IPS-20b (cell line): ENCODE measurements at regions not wholly inside any gene's neighbourhood (a gene's known extent, or its start where the extent isn't known, plus 50 kb on each side); places are given as distances from the start of the nearest gene placed in this dataset.

Experiments
- H3K27ac ChIP-seq: one replicate; pipeline ENCODE4 v1.5.1; 2013; ENCODE audit warnings: low read length
- H3K27me3 ChIP-seq: 2 replicates; pipeline ENCODE4 v1.6.1; 2013; ENCODE audit warnings: mild to moderate bottlenecking, low read length, inconsistent platforms; ENCODE audit not compliant: insufficient read depth
- H3K36me3 ChIP-seq: 2 replicates; pipeline ENCODE4 v1.6.1; 2013; ENCODE audit warnings: low read depth, mild to moderate bottlenecking, inconsistent platforms, low read length, moderate library complexity; ENCODE audit not compliant: insufficient read depth
- H3K4me1 ChIP-seq: 2 replicates; pipeline ENCODE4 v1.6.1; 2013; ENCODE audit warnings: mild to moderate bottlenecking, control low read depth, inconsistent platforms, low read length, moderate library complexity; ENCODE audit not compliant: insufficient read depth
- H3K4me3 ChIP-seq: 2 replicates; pipeline ENCODE4 v1.5.1; 2013; ENCODE audit warnings: mild to moderate bottlenecking, low read length, inconsistent platforms
- H3K9ac ChIP-seq: 2 replicates; pipeline ENCODE4 v1.6.1; 2013; ENCODE audit warnings: low read depth, mild to moderate bottlenecking, inconsistent platforms, low read length, moderate library complexity
- H3K9me3 ChIP-seq: 2 replicates; pipeline ENCODE4 v1.6.1; 2013; ENCODE audit warnings: mild to moderate bottlenecking, low read depth, low read length, inconsistent platforms; ENCODE audit not compliant: insufficient read depth

DNA sequence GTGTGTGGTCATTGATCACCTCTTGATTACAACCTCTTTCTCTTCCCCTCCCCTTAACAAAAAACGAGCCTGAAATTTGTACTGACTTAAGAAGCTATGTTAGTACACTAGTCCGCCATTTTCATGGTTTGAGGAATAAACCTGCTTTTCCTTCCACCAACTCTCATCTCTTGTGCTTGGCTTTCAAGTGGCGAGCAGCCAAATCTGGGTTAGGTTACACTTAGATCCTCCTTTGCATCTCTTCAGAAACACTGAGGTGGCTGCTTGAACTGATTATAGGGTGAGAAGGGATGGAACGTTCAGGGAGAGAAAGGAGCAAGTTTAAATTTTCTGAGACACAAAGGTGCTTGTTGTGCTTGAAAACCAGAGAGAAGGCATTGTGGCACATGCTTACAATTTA lies 2171.4 kb downstream of the LRRC4C start:
- Histone ChIP-seq H3K4me3 (no peak overlapping the region), H3K36me3 (no peaks in the 10 kb centered on the region), H3K9ac (no peak overlapping the region), H3K4me1 (no peaks in the 10 kb centered on the region), H3K27ac (no peak overlapping the region), H3K27me3 (no peaks in the 10 kb centered on the region), H3K9me3 (peaks cover 15% of the 10 kb centered on the region; the same call in 1 of the 2 replicates)

DNA sequence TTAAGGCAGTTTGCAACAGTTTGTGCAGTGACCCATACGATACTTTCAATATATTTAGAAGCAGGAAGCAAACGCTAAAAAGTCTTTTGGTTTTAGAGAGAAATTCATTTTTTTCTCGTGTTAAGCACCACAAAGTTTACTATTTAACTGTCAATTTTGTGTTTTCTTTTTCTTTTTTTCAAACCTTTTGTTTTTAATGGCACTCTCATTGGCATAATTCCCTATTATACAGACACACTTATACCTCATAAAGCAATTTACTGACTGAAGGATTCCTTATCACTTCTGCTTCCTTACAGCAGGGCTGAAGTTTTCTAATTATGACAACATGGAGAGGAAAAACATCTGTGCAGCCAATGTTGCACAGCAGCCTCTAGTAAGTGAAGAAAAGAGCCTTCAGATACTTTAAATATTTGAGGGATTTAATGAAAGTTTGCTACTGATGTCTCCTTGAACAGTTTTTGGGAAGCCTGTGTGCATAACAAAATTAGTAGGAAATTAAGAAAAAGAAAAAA lies 2191.2 kb downstream of the LRRC4C start:
- no peaks in the 10 kb centered on the region for H3K9me3 ChIP-seq
- H3K9ac ChIP-seq: no peak overlapping the region
- no peak overlapping the region for H3K27ac ChIP-seq
- no peaks in the 10 kb centered on the region for H3K4me1 ChIP-seq
- no peaks in the 10 kb centered on the region for H3K27me3 ChIP-seq
- H3K36me3 ChIP-seq: no peaks in the 10 kb centered on the region
- H3K4me3 ChIP-seq: no peak overlapping the region

- no peak overlapping the region for H3K27ac ChIP-seq
- H3K27me3 ChIP-seq: no peaks in the 10 kb centered on the region
- no peak overlapping the region for H3K9ac ChIP-seq
- H3K9me3 ChIP-seq: peaks cover 13% of the 10 kb centered on the region
- H3K4me3 ChIP-seq: no peak overlapping the region
- no peaks in the 10 kb centered on the region for H3K36me3 ChIP-seq
- no peaks in the 10 kb centered on the region for H3K4me1 ChIP-seq
These were observed 2203.8 kb downstream of the LRRC4C start for GRCh38 chr11:39255648-39256047.

- Histone ChIP-seq H3K27ac (no peak overlapping the region), H3K27me3 (no peaks in the 10 kb centered on the region), H3K9me3 (peaks cover 7% of the 10 kb centered on the region; the same call in 1 of the 2 replicates), H3K9ac (no peak overlapping the region), H3K4me1 (no peaks in the 10 kb centered on the region), H3K4me3 (no peak overlapping the region), H3K36me3 (no peaks in the 10 kb centered on the region)
These were observed 2209.7 kb downstream of the LRRC4C start for GRCh38 chr11:39249566-39250365.

- Histone ChIP-seq H3K4me3 (no peak overlapping the region), H3K4me1 (no peaks in the 10 kb centered on the region), H3K9me3 (peaks cover 7% of the 10 kb centered on the region; the same call in 1 of the 2 replicates), H3K9ac (no peak overlapping the region), H3K27me3 (no peaks in the 10 kb centered on the region), H3K27ac (no peak overlapping the region), H3K36me3 (no peaks in the 10 kb centered on the region)
These were observed 2211.8 kb downstream of the LRRC4C start for GRCh38 chr11:39247570-39248137.

GRCh38 chr11:39239553-39239952 lies 2219.9 kb downstream of the LRRC4C start:
- no peaks in the 10 kb centered on the region for H3K36me3 ChIP-seq
- no peaks in the 10 kb centered on the region for H3K27me3 ChIP-seq
- no peak overlapping the region for H3K9ac ChIP-seq
- no peak overlapping the region for H3K27ac ChIP-seq
- H3K4me3 ChIP-seq: no peak overlapping the region
- no peaks in the 10 kb centered on the region for H3K9me3 ChIP-seq
- H3K4me1 ChIP-seq: no peaks in the 10 kb centered on the region

GRCh38 chr11:39236916-39237315 lies 2222.5 kb downstream of the LRRC4C start:
- H3K27ac ChIP-seq: no peak overlapping the region
- no peaks in the 10 kb centered on the region for H3K4me1 ChIP-seq
- no peaks in the 10 kb centered on the region for H3K9me3 ChIP-seq
- H3K36me3 ChIP-seq: no peaks in the 10 kb centered on the region
- no peak overlapping the region for H3K9ac ChIP-seq
- no peak overlapping the region for H3K4me3 ChIP-seq
- no peaks in the 10 kb centered on the region for H3K27me3 ChIP-seq

DNA sequence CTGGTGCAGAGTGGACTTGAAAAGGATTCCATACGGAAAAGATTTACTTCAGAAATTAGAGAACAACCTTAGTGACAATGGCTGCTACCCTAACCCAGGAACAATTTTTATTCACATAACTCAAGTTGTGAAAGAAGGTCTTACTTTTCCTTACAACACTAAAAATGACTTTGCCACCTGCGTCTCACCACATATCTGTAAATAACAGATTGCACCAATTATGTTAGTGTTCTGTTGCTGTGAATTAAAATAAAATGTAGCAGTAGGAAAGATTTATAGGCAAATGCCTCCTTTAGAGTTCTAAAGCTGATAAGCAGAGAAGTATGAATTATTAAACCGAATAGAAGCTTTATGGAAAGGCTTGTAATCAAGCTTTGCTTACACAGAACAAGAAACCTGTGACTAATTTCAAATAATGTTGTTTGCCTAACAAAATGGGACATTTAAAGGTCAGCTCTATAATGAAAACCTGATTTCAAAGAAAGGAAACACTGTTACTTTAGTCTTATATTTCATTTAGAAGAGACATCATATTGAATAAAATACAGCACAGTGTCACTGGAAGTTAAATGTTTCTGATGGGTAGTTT lies 2237.8 kb downstream of the LRRC4C start:
- Histone ChIP-seq H3K36me3 (no peaks in the 10 kb centered on the region), H3K4me1 (no peaks in the 10 kb centered on the region), H3K9ac (no peak overlapping the region), H3K9me3 (no peaks in the 10 kb centered on the region), H3K27me3 (no peaks in the 10 kb centered on the region), H3K4me3 (no peak overlapping the region), H3K27ac (no peak overlapping the region)

GRCh38 chr11:39220501-39221230 lies 2238.8 kb downstream of the LRRC4C start:
- Histone ChIP-seq H3K4me3 (no peak overlapping the region), H3K27me3 (no peaks in the 10 kb centered on the region)

DNA sequence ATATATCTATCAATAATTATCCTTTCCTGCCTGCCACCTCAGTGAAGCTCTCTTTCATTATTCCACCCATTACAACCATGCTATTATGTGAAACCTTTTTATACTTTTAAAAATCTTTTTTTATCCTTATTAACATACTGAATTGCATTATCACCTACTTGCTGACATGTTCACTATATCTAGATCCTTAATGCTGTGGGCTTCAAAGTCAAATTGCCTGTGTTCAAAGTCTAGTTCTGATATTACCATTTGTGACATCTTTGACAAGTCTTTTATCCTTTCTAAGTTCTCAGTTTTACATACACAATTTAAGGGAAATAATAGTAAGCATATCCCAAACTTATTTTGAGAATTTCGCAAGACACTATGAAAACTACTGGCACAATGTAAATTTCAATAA lies 2239.4 kb downstream of the LRRC4C start:
- H3K27me3 ChIP-seq: no peaks in the 10 kb centered on the region

More at GRCh38 chr11:39220501-39221230, 2238.8 kb downstream of the LRRC4C start:
- Histone ChIP-seq H3K4me1 (no peaks in the 10 kb centered on the region), H3K27ac (no peak overlapping the region), H3K9ac (no peak overlapping the region), H3K9me3 (no peaks in the 10 kb centered on the region), H3K36me3 (no peaks in the 10 kb centered on the region)

GRCh38 chr11:39209981-39210380 lies 2249.5 kb downstream of the LRRC4C start:
- Histone ChIP-seq H3K27ac (no peak overlapping the region), H3K9me3 (no peaks in the 10 kb centered on the region), H3K27me3 (no peaks in the 10 kb centered on the region), H3K36me3 (no peaks in the 10 kb centered on the region), H3K4me1 (no peaks in the 10 kb centered on the region), H3K9ac (no peak overlapping the region), H3K4me3 (no peak overlapping the region)

More for the DNA sequence above, 2239.4 kb downstream of the LRRC4C start:
- no peak overlapping the region for H3K9ac ChIP-seq
- no peaks in the 10 kb centered on the region for H3K9me3 ChIP-seq
- no peak overlapping the region for H3K27ac ChIP-seq
- H3K36me3 ChIP-seq: no peaks in the 10 kb centered on the region
- no peak overlapping the region for H3K4me3 ChIP-seq
- no peaks in the 10 kb centered on the region for H3K4me1 ChIP-seq
